ENCODE measurements at regions not wholly inside any gene's neighbourhood (a gene's known extent, or its start where the extent isn't known, plus 50 kb on each side); places are given as distances from the start of the nearest gene placed in this dataset.

- Histone ChIP-seq H3K9me3 (no peaks in the 10 kb centered on the region), H3K27me3 (ENCODE audit: insufficient read depth in 3 of 3, low read length in 2 of 3) (no peaks in the 10 kb centered on the region), H3K4me3 (no peak overlapping the region), H3K27ac (no peak overlapping the region), H3K36me3 (ENCODE audit: insufficient read depth in 1 of 2, low read depth in 1 of 2) (no peaks in the 10 kb centered on the region), H3K4me1 (no peaks in the 10 kb centered on the region)
- ATAC-seq, result no peak
- intact Hi-C loops (cut with DNase I), result no loop called here
- DNase-seq, result no peak
- WGBS, 3 donors, result 91 to 93% (median 92%) methylated on average over 16 of the region's 16 CpGs
- no peak for TF ChIP-seq CTCF (IDR thresholded peaks at IDR 0.05)
These were observed 652.2 kb upstream of the RGMB start for GRCh38 chr5:98121036-98121936.

DNA sequence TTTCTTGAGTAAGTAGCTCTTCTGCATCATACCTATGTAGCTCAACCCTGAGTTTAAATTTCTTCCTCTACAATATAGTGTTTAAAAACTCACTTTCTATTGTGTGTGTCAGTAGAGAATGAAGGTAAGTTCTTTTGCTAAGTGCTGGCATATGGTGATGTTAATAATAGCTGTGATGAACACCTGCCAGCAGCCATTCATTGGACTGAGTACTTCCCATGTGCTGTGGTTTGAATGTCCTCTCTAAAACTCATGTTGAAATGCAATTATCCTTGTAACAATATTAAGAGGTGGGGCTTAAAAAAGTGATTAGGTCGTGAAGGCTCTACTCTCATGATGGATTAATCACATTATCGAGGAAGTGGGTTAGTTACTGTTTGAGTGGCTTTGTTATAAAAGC, 645.2 kb upstream of the RGMB start:
- intact Hi-C loops (cut with DNase I), result no loop called here
- H3K9me3 ChIP-seq, result no peaks in the 10 kb centered on the region
- no peaks in the 10 kb centered on the region for H3K4me1 ChIP-seq
- ATAC-seq, result peak in 2 of 4 donors; percentile 30 to 66
- no peaks in the 10 kb centered on the region for H3K27me3 ChIP-seq (ENCODE audit: insufficient read depth in 3 of 3, low read length in 2 of 3)
- H3K36me3 ChIP-seq (ENCODE audit: insufficient read depth in 1 of 2, low read depth in 1 of 2), result no peaks in the 10 kb centered on the region
- WGBS, 3 donors, result 58 to 66% (median 63%) methylated on average over 2 of the region's 2 CpGs
- no peak overlapping the region for H3K27ac ChIP-seq
- no peak for DNase-seq
- no peak for TF ChIP-seq CTCF (IDR thresholded peaks at IDR 0.05)
- no peak overlapping the region for H3K4me3 ChIP-seq

- H3K27me3 ChIP-seq (ENCODE audit: insufficient read depth in 3 of 3, low read length in 2 of 3), result no peaks in the 10 kb centered on the region
- H3K36me3 ChIP-seq (ENCODE audit: insufficient read depth in 1 of 2, low read depth in 1 of 2), result no peaks in the 10 kb centered on the region
- 31 to 56% (median 39%) methylated on average over 2 of the region's 2 CpGs for WGBS, 3 donors
- no peak overlapping the region for H3K27ac ChIP-seq
- DNase-seq (no peak), ATAC-seq (peak in 3 of 4 donors; percentile 37 to 85 (median 68))
- no peak for TF ChIP-seq CTCF (IDR thresholded peaks at IDR 0.05)
- H3K4me1 ChIP-seq, result no peaks in the 10 kb centered on the region
- H3K9me3 ChIP-seq, result no peaks in the 10 kb centered on the region
- H3K4me3 ChIP-seq, result no peak overlapping the region
- intact Hi-C loops (cut with DNase I), result no loop called here
These were observed 644.6 kb upstream of the RGMB start for GRCh38 chr5:98128846-98129245.

GRCh38 chr5:98130261-98131035, 643.0 kb upstream of the RGMB start:
- Histone ChIP-seq H3K36me3 (ENCODE audit: insufficient read depth in 1 of 2, low read depth in 1 of 2) (no peaks in the 10 kb centered on the region), H3K27me3 (ENCODE audit: insufficient read depth in 3 of 3, low read length in 2 of 3) (no peaks in the 10 kb centered on the region), H3K4me1 (no peaks in the 10 kb centered on the region), H3K4me3 (no peak overlapping the region), H3K27ac (no peak overlapping the region), H3K9me3 (no peaks in the 10 kb centered on the region)
- 86 to 87% (median 87%) methylated on average over 5 of the region's 5 CpGs for WGBS, 3 donors
- no peak for ATAC-seq
- intact Hi-C loops (cut with DNase I), result no loop called here
- no peak for DNase-seq
- TF ChIP-seq CTCF (IDR thresholded peaks at IDR 0.05), result no peak
